Astrocyte (in vitro differentiated cells and primary cell): ENCODE measurements at regions not wholly inside any gene's neighbourhood (a gene's known extent, or its start where the extent isn't known, plus 50 kb on each side); places are given as distances from the start of the nearest gene placed in this dataset.

Experiments used
- CTCF ChIP-seq: IDR thresholded peaks from 2 replicates; pipeline ENCODE4 v1.5.1; 2011; ENCODE audit warnings: low read depth, mild to moderate bottlenecking, inconsistent platforms, low read length, moderate library complexity; ENCODE audit not compliant: insufficient read depth
- EZH2 ChIP-seq: IDR thresholded peaks from 2 replicates; pipeline ENCODE4 v1.6.1; 2012; ENCODE audit warnings: mild to moderate bottlenecking, low read length, inconsistent platforms; ENCODE audit not compliant: insufficient read depth

- TF ChIP-seq CTCF (no peak), EZH2 (no peak)
Measured at GRCh38 chr15:75123395-75123794, 78.3 kb upstream of the C15orf39 start.
